ENCODE measurements at regions not wholly inside any gene's neighbourhood (a gene's known extent, or its start where the extent isn't known, plus 50 kb on each side); places are given as distances from the start of the nearest gene placed in this dataset.

DNA sequence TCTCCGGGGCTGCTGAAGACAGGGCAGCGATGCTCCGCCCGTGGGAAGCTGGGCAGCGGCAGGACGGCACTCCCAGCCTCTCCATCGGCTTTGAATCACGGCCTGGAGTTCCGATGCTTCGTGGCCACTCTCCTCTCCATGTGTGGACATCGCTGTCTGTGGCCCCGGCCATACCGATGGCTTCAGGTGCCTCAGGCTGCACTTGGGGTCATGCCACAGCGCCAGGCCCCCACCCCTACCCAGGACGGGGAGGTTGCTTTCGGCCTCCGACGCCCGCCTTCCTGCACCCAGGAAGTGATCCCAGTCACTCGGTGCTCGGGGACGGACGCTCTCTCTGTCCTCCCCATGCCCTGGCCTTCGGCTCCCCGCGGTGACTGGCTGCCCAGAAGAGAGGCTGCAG, 180.7 kb downstream of the BANP start:
- TF ChIP-seq POLR2A (IDR thresholded peaks at IDR 0.05): no peak
- TF ChIP-seq, protein P1, sequence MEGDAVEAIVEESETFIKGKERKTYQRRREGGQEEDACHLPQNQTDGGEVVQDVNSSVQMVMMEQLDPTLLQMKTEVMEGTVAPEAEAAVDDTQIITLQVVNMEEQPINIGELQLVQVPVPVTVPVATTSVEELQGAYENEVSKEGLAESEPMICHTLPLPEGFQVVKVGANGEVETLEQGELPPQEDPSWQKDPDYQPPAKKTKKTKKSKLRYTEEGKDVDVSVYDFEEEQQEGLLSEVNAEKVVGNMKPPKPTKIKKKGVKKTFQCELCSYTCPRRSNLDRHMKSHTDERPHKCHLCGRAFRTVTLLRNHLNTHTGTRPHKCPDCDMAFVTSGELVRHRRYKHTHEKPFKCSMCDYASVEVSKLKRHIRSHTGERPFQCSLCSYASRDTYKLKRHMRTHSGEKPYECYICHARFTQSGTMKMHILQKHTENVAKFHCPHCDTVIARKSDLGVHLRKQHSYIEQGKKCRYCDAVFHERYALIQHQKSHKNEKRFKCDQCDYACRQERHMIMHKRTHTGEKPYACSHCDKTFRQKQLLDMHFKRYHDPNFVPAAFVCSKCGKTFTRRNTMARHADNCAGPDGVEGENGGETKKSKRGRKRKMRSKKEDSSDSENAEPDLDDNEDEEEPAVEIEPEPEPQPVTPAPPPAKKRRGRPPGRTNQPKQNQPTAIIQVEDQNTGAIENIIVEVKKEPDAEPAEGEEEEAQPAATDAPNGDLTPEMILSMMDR (IDR thresholded peaks at IDR 0.05): no peak
